DOHH2 (cell line): ENCODE measurements at regions not wholly inside any gene's neighbourhood (a gene's known extent, or its start where the extent isn't known, plus 50 kb on each side); places are given as distances from the start of the nearest gene placed in this dataset.

Source experiments
- CTCF ChIP-seq: fragments of 200-600 bp; sonication (generic); IDR thresholded peaks from one replicate; pipeline ENCODE4 v1.5.1; 2014; ENCODE audit warnings: antibody characterized with exemption, mild to moderate bottlenecking, low read depth, low read length; ENCODE audit not compliant: poor library complexity, severe bottlenecking
- EZH2phosphoT487 ChIP-seq: fragments of 200-600 bp; sonication (generic); IDR thresholded peaks from 2 replicates; pipeline ENCODE4 v1.6.1; 2017; ENCODE audit warnings: borderline replicate concordance, mild to moderate bottlenecking, antibody characterized with exemption, low read length, moderate library complexity, mixed read lengths

GRCh38 chr14:56056031-56056430, 62.2 kb upstream of the PELI2 start:
- TF ChIP-seq CTCF = no peak
- no peak for TF ChIP-seq EZH2phosphoT487
